ENCODE measurements at regions not wholly inside any gene's neighbourhood (a gene's known extent, or its start where the extent isn't known, plus 50 kb on each side); places are given as distances from the start of the nearest gene placed in this dataset.

DNA sequence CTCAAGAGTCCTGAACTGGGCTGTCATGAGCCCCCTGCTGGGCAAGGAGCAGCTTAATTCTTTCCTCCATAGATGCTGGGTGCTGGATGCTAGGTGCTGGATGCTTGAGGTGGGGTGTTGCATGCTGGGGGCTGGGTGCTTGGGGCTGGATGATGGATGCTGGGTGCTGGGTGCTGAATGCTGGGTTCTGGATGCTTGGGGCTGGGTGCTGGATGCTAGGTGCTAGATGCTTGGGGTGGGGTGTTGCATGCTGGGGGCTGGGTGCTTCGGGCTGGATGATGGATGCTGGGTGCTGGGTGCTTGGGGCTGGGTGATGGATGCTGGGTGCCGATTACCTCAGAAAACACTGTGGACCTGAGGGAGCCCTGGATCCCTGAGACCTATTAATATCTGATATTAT, 837.7 kb downstream of the GALR1 start:
- TF ChIP-seq POLR2AphosphoS5 (IDR thresholded peaks at IDR 0.05; ENCODE audit: low read depth, low read length) (no peak), POLR2A (IDR thresholded peaks at IDR 0.05; ENCODE audit: low read depth, low read length) (no peak)

Data from GM12892 (cell line).